Thymus (tissue), 11 donors: ENCODE measurements at regions not wholly inside any gene's neighbourhood (a gene's known extent, or its start where the extent isn't known, plus 50 kb on each side); places are given as distances from the start of the nearest gene placed in this dataset.

Source experiments
- DNase-seq, 9 donors: peaks; one replicate each; pipeline ENCODE4 v3.0.0-alpha.2; 2013; ENCODE audit warnings: low spot score in 9 of 9, low read depth in 6 of 9, missing footprints in 1 of 9
- H3K27ac ChIP-seq, 2 donors: one replicate each; pipeline ENCODE4 v1.5.1; 2013; ENCODE audit warnings: control low read depth in 1 of 2, low read depth in 1 of 2, low read length in 1 of 2, mild to moderate bottlenecking in 1 of 2, moderate library complexity in 1 of 2
- H3K27me3 ChIP-seq, 2 donors: one replicate each; pipeline ENCODE4 v1.5.1; 2013; ENCODE audit warnings: low read length in 1 of 2; ENCODE audit not compliant: control insufficient read depth in 2 of 2, insufficient read depth in 1 of 2
- H3K36me3 ChIP-seq, 2 donors: one replicate each; pipeline ENCODE4 v1.5.1; 2013; ENCODE audit warnings: low read length in 1 of 2, mild to moderate bottlenecking in 1 of 2, moderate library complexity in 1 of 2; ENCODE audit not compliant: control insufficient read depth in 2 of 2, insufficient read depth in 2 of 2
- H3K4me1 ChIP-seq, 2 donors: one replicate each; pipeline ENCODE4 v1.5.1; 2013; ENCODE audit warnings: low read length in 2 of 2; ENCODE audit not compliant: control insufficient read depth in 2 of 2, insufficient read depth in 2 of 2
- H3K4me3 ChIP-seq, 2 donors: one replicate each; pipeline ENCODE4 v1.5.1; 2013; ENCODE audit warnings: low read length in 2 of 2, control low read depth in 1 of 2, mild to moderate bottlenecking in 1 of 2
- H3K9me3 ChIP-seq, 2 donors: one replicate each; pipeline ENCODE4 v1.5.1; 2013; ENCODE audit warnings: low read length in 1 of 2, mild to moderate bottlenecking in 1 of 2; ENCODE audit not compliant: control insufficient read depth in 2 of 2, insufficient read depth in 1 of 2
- WGBS: extraction: QIAGEN DNeasy Blood & Tissue Kit; methylation state at CpG from one replicate; pipeline ENCODE4 v1.1.7; 2013; 5-methylcytosine and 5-hydroxymethylcytosine counted together
- donor health status: healthy.

GRCh38 chr4:30783751-30784150 is 63.6 kb downstream of the PCDH7 start:
- H3K27me3 ChIP-seq: no peaks in the 10 kb centered on the region
- no peaks in the 10 kb centered on the region for H3K4me1 ChIP-seq
- no peaks in the 10 kb centered on the region for H3K9me3 ChIP-seq
- H3K36me3 ChIP-seq: no peaks in the 10 kb centered on the region
- H3K27ac ChIP-seq: no peak overlapping the region
- H3K4me3 ChIP-seq: no peak overlapping the region
- DNase-seq: no peak

GRCh38 chr4:30789219-30789671 is 69.1 kb downstream of the PCDH7 start:
- Histone ChIP-seq H3K36me3 (no peaks in the 10 kb centered on the region), H3K4me3 (no peak overlapping the region), H3K4me1 (no peaks in the 10 kb centered on the region), H3K9me3 (no peaks in the 10 kb centered on the region), H3K27me3 (no peaks in the 10 kb centered on the region), H3K27ac (no peak overlapping the region)
- 34% methylated on average over 2 of the region's 2 CpGs for WGBS
- DNase-seq: no peak

GRCh38 chr4:30790123-30790522 is 70.0 kb downstream of the PCDH7 start:
- WGBS: 100% methylated on average over 1 of the region's 1 CpG
- Histone ChIP-seq H3K9me3 (no peaks in the 10 kb centered on the region), H3K27ac (no peak overlapping the region), H3K4me1 (no peaks in the 10 kb centered on the region), H3K4me3 (no peak overlapping the region), H3K36me3 (no peaks in the 10 kb centered on the region), H3K27me3 (no peaks in the 10 kb centered on the region)
- no peak for DNase-seq

- Histone ChIP-seq H3K4me3 (no peak overlapping the region), H3K36me3 (no peaks in the 10 kb centered on the region), H3K9me3 (no peaks in the 10 kb centered on the region), H3K27ac (no peak overlapping the region), H3K27me3 (no peaks in the 10 kb centered on the region), H3K4me1 (no peaks in the 10 kb centered on the region)
- DNase-seq: no peak
- 89% methylated on average over 4 of the region's 4 CpGs for WGBS
Observed at GRCh38 chr4:30790998-30791397, 70.8 kb downstream of the PCDH7 start.

GRCh38 chr4:30792601-30793000 is 72.4 kb downstream of the PCDH7 start:
- Histone ChIP-seq H3K4me1 (no peaks in the 10 kb centered on the region), H3K4me3 (no peak overlapping the region), H3K9me3 (no peaks in the 10 kb centered on the region), H3K27ac (no peak overlapping the region), H3K27me3 (no peaks in the 10 kb centered on the region), H3K36me3 (no peaks in the 10 kb centered on the region)
- WGBS: 94% methylated on average over 3 of the region's 3 CpGs
- no peak for DNase-seq

- no peak overlapping the region for H3K27ac ChIP-seq
- no peaks in the 10 kb centered on the region for H3K4me1 ChIP-seq
- no peaks in the 10 kb centered on the region for H3K27me3 ChIP-seq
- no peaks in the 10 kb centered on the region for H3K9me3 ChIP-seq
- 88% methylated on average over 2 of the region's 2 CpGs for WGBS
- no peak overlapping the region for H3K4me3 ChIP-seq
- no peaks in the 10 kb centered on the region for H3K36me3 ChIP-seq
- DNase-seq: no peak
Observed at GRCh38 chr4:30801876-30802275, 81.7 kb downstream of the PCDH7 start.

GRCh38 chr4:30802622-30803323 is 82.6 kb downstream of the PCDH7 start:
- Histone ChIP-seq H3K36me3 (no peaks in the 10 kb centered on the region), H3K27ac (no peak overlapping the region), H3K27me3 (no peaks in the 10 kb centered on the region), H3K9me3 (no peaks in the 10 kb centered on the region), H3K4me3 (no peak overlapping the region), H3K4me1 (no peaks in the 10 kb centered on the region)
- DNase-seq: no peak
- WGBS: 92% methylated on average over 3 of the region's 3 CpGs

- H3K27ac ChIP-seq: no peak overlapping the region
- no peaks in the 10 kb centered on the region for H3K36me3 ChIP-seq
- no peaks in the 10 kb centered on the region for H3K4me1 ChIP-seq
- H3K27me3 ChIP-seq: no peaks in the 10 kb centered on the region
- no peaks in the 10 kb centered on the region for H3K9me3 ChIP-seq
- no peak for DNase-seq
- no peak overlapping the region for H3K4me3 ChIP-seq
Observed at GRCh38 chr4:30808276-30808675, 88.1 kb downstream of the PCDH7 start.

GRCh38 chr4:30811296-30811695 is 91.1 kb downstream of the PCDH7 start:
- 78% methylated on average over 2 of the region's 2 CpGs for WGBS
- H3K4me3 ChIP-seq: no peak overlapping the region
- no peaks in the 10 kb centered on the region for H3K4me1 ChIP-seq
- no peaks in the 10 kb centered on the region for H3K36me3 ChIP-seq
- no peaks in the 10 kb centered on the region for H3K27me3 ChIP-seq
- H3K9me3 ChIP-seq: no peaks in the 10 kb centered on the region
- DNase-seq: no peak
- H3K27ac ChIP-seq: no peak overlapping the region
